ENCODE measurements at regions not wholly inside any gene's neighbourhood (a gene's known extent, or its start where the extent isn't known, plus 50 kb on each side); places are given as distances from the start of the nearest gene placed in this dataset.

DNA sequence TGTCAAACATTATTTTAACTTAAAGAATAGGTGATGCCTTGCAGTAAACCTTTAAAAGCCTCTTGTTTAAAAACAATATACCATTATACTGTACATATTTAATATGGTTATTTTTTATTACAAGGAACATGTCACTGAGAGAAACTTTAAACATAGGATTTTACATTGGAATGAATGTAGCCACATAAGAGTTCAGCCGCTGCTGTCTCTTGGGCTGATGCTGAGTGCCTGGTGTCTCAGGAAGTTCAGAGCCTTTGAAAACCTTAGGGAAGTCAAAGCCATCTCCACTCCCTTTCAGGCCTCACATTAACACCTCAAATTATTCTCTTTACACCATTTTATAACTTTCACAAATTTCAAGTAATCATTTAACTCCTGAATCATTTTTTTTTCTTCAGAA lies 93.5 kb upstream of the DKK2 start:
- H3K4me3 ChIP-seq (ENCODE audit: low read depth, low read length): no peak overlapping the region
- no peak for DNase-seq (ENCODE audit: low read depth, low spot score)
- ChIA-PET POLR2A (no interaction called here), CTCF (no interaction called here)
- TF ChIP-seq, protein P1, sequence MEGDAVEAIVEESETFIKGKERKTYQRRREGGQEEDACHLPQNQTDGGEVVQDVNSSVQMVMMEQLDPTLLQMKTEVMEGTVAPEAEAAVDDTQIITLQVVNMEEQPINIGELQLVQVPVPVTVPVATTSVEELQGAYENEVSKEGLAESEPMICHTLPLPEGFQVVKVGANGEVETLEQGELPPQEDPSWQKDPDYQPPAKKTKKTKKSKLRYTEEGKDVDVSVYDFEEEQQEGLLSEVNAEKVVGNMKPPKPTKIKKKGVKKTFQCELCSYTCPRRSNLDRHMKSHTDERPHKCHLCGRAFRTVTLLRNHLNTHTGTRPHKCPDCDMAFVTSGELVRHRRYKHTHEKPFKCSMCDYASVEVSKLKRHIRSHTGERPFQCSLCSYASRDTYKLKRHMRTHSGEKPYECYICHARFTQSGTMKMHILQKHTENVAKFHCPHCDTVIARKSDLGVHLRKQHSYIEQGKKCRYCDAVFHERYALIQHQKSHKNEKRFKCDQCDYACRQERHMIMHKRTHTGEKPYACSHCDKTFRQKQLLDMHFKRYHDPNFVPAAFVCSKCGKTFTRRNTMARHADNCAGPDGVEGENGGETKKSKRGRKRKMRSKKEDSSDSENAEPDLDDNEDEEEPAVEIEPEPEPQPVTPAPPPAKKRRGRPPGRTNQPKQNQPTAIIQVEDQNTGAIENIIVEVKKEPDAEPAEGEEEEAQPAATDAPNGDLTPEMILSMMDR (IDR thresholded peaks at IDR 0.05; ENCODE audit: insufficient read depth, low read length, missing control alignments): no peak

DNA sequence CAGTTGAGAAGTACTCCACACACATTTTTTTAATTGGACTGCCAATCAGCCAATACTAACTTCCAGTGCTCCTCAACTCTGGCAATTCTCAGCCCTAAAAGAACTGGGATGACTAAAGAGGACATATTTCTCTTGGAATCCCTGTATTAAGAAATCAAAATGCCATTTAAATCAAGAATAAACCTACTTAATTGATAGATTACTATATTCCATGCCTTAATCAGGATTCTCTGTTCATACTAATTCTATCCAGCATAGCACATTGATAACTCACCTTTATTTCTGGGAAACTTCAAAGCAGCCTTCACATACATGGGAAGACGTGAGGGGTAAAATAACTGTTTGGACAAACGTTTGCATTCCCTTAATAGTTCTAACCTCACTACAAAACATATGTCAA lies 93.0 kb upstream of the DKK2 start:
- H3K4me3 ChIP-seq (ENCODE audit: low read depth, low read length): no peak overlapping the region
- CTCF ChIA-PET: no interaction called here
- TF ChIP-seq, protein P1 (IDR thresholded peaks at IDR 0.05; ENCODE audit: insufficient read depth, low read length, missing control alignments): no peak
- DNase-seq (ENCODE audit: low read depth, low spot score): no peak
- POLR2A ChIA-PET: no interaction called here

DNA sequence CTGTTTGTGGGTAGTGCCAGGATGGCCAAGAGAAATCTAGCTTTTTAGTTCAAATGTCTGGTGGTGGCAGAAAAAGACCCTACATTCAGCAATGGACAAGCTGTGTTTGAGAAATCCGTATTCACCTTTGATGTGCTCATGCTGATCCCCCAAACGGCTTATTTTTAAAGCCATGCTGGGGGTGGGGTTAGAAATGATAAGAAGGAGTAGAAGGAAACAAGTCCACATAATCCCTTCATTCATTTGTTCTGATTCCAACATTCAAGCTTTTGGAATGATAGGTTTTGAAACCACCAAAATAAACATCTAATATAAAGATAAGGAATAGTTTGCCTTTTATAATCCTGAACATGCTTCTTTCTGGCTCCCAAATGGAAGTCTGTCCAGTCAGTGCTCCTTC lies 92.0 kb upstream of the DKK2 start:
- TF ChIP-seq, protein P1 (IDR thresholded peaks at IDR 0.05; ENCODE audit: insufficient read depth, low read length, missing control alignments): no peak
- POLR2A ChIA-PET: no interaction called here
- CTCF ChIA-PET: no interaction called here
- no peak for DNase-seq (ENCODE audit: low read depth, low spot score)
- H3K4me3 ChIP-seq (ENCODE audit: low read depth, low read length): no peak overlapping the region

DNA sequence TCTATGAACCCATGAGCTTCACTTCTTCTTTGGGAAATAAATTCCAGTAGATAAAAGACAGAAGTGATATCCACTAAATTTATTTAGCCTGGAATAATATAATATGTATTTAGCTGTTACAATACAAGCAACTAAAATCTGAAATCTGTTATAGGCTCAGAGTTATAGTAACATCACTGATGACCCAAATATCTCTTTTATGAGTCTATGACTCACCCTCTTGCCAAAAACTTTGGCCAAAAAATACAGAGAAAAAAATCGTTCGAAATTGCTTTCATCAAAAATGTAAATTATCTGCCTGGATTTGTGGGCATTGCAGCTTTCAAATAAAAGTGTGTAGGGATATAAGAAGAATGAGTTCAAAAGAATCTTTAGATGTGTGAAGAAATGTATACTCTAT lies 89.4 kb upstream of the DKK2 start:
- H3K4me3 ChIP-seq (ENCODE audit: low read depth, low read length): no peak overlapping the region
- POLR2A ChIA-PET: no interaction called here
- DNase-seq (ENCODE audit: low read depth, low spot score): no peak
- TF ChIP-seq, protein P1 (IDR thresholded peaks at IDR 0.05; ENCODE audit: insufficient read depth, low read length, missing control alignments): no peak
- CTCF ChIA-PET: no interaction called here

DNA sequence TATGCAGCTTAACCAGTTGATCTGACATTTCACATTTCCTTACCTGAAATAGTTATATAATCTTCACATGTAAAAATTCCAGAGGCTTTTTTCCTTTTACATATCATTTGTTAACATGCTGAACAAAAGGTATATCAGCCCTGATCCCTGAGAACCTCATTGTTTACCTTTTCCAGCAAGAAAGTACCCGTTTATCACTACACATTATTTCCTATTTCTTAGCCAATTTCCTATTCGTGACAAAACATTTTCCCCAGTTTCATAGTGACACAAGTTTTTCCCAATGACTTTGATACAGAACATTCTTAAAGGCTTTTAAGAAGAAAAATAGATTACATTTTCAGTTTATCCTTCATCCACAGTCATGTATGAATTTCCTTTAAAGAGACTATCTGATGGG lies 86.6 kb upstream of the DKK2 start:
- no peak for DNase-seq (ENCODE audit: low read depth, low spot score)
- POLR2A ChIA-PET: no interaction called here
- CTCF ChIA-PET: interaction anchor here (0.6 kb wide), 1 partner anchor 96 kb away, joined by 3 read pairs; no protein-coding TSS in a partner anchor
- TF ChIP-seq, protein P1 (IDR thresholded peaks at IDR 0.05; ENCODE audit: insufficient read depth, low read length, missing control alignments): no peak
- no peak overlapping the region for H3K4me3 ChIP-seq (ENCODE audit: low read depth, low read length)

DNA sequence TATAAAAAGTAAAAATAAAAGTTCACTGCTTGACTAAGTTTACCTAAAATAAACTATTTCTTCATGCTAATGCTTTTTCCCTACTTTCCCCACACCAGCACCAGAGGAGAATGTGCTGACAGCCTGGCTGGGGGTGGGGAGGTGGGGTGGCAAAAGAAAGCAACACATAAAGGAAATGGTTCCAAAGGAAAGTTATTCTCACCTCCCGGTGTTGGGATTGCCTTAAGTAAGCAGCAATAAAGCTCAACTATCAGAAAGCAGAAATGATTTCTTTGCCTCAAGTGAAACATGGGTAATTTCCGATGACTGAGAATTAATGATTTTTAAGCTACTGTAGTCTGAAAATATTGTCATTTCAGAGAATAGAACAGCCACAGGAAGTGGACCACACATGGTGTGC lies 84.5 kb upstream of the DKK2 start:
- TF ChIP-seq, protein P1 (IDR thresholded peaks at IDR 0.05; ENCODE audit: insufficient read depth, low read length, missing control alignments): no peak
- ChIA-PET CTCF (interaction anchor here (1.1 kb wide), 1 partner anchor 26 kb away, joined by 3 read pairs; no protein-coding TSS in a partner anchor), POLR2A (no interaction called here)
- no peak overlapping the region for H3K4me3 ChIP-seq (ENCODE audit: low read depth, low read length)
- no peak for DNase-seq (ENCODE audit: low read depth, low spot score)
